CD4-positive, alpha-beta T cell treated with Interleukin-10 for 1 hour (primary cell): ENCODE measurements at regions not wholly inside any gene's neighbourhood (a gene's known extent, or its start where the extent isn't known, plus 50 kb on each side); places are given as distances from the start of the nearest gene placed in this dataset.
"Not testable (repeated sequence)": the region's sequence is repeated elsewhere in the genome, so short reads cannot be mapped to it uniquely, and the experiment has no call there.

ENCODE experiments used
- DNase-seq: peaks from one replicate; pipeline ENCODE4 v3.0.0-alpha.2; 2020

- DNase-seq: no peak
Measured at GRCh38 chr9:72471096-72471495, 50.3 kb upstream of the TMC1 start.

GRCh38 chr9:72467766-72468738 is 53.4 kb upstream of the TMC1 start:
- DNase-seq: no peak

- DNase-seq: no peak
Measured at GRCh38 chr9:72465593-72465984, 55.8 kb upstream of the TMC1 start.

- no peak for DNase-seq
Measured at GRCh38 chr9:72464857-72465592, 56.4 kb upstream of the TMC1 start.

- DNase-seq: no peak
Measured at GRCh38 chr9:72462340-72462739, 59.1 kb upstream of the TMC1 start.

GRCh38 chr9:72460342-72461312 is 60.8 kb upstream of the TMC1 start:
- DNase-seq: no peak

- no peak for DNase-seq
Measured at GRCh38 chr9:72459308-72459707, 62.1 kb upstream of the TMC1 start.

GRCh38 chr9:72458153-72458552 is 63.3 kb upstream of the TMC1 start:
- no peak for DNase-seq

- no peak for DNase-seq
Measured at GRCh38 chr9:72457366-72457765, 64.0 kb upstream of the TMC1 start.

GRCh38 chr9:72454871-72455491 is 66.4 kb upstream of the TMC1 start:
- DNase-seq: no peak

GRCh38 chr9:72453797-72454196 is 67.6 kb upstream of the TMC1 start:
- no peak for DNase-seq

GRCh38 chr9:72446241-72446640 is 75.2 kb upstream of the TMC1 start:
- not testable (repeated sequence) for DNase-seq

GRCh38 chr9:72445306-72445995 is 76.0 kb upstream of the TMC1 start:
- DNase-seq: no peak

- no peak for DNase-seq
Measured at GRCh38 chr9:72444435-72444834, 77.0 kb upstream of the TMC1 start.

- peak; percentile 32 for DNase-seq
Measured at GRCh38 chr9:72443855-72444254, 77.6 kb upstream of the TMC1 start.

- DNase-seq: no peak
Measured at GRCh38 chr9:72441848-72442607, 77.0 kb upstream of the ZFAND5 start.

GRCh38 chr9:72440992-72441847 is 76.2 kb upstream of the ZFAND5 start:
- DNase-seq: no peak

GRCh38 chr9:72440378-72440777 is 75.4 kb upstream of the ZFAND5 start:
- DNase-seq: no peak

- not testable (repeated sequence) for DNase-seq
Measured at GRCh38 chr9:72433616-72434267, 68.7 kb upstream of the ZFAND5 start.
